Breast epithelium (tissue), 3 donors: ENCODE measurements at regions not wholly inside any gene's neighbourhood (a gene's known extent, or its start where the extent isn't known, plus 50 kb on each side); places are given as distances from the start of the nearest gene placed in this dataset.

Experiments used
- POLR2A ChIP-seq: fragments of 450-650 bp; IDR thresholded peaks from one replicate; pipeline ENCODE4 v1.6.1; 2016; ENCODE audit warnings: antibody characterized with exemption, mild to moderate bottlenecking, moderate library complexity
- POLR2AphosphoS5 ChIP-seq, 3 donors: sonication (generic); formaldehyde crosslinking; IDR thresholded peaks; one replicate each; pipeline ENCODE4 v1.6.1; 2017; ENCODE audit warnings: antibody characterized with exemption in 3 of 3
- TF ChIP-seq, protein P1 (sequence below), 3 donors: fragments of 450-650 bp; IDR thresholded peaks; one replicate each; pipeline ENCODE4 v1.5.1; 2016 to 2017; ENCODE audit warnings: antibody characterized with exemption in 3 of 3, mild to moderate bottlenecking in 3 of 3, moderate library complexity in 3 of 3

DNA sequence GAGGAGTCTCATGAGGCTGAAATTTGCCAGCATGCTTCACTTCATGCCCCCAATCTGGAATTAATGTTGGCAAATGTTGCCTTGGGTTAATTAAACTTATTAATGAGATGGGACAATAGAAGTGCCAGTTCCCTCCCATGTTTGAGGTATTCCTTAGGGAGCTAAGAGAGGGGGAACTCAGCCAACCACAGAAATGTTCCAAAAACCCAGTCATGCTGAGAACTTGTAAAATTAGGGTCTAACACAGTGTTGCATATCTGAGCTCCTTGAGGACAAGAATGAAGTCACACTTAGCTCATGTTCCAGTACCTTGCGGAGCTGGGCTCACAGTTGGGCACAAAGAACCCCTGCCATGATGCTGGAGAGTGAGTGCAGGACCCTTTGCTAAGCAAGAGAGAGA, 89.4 kb downstream of the OAT start:
- TF ChIP-seq, protein P1, sequence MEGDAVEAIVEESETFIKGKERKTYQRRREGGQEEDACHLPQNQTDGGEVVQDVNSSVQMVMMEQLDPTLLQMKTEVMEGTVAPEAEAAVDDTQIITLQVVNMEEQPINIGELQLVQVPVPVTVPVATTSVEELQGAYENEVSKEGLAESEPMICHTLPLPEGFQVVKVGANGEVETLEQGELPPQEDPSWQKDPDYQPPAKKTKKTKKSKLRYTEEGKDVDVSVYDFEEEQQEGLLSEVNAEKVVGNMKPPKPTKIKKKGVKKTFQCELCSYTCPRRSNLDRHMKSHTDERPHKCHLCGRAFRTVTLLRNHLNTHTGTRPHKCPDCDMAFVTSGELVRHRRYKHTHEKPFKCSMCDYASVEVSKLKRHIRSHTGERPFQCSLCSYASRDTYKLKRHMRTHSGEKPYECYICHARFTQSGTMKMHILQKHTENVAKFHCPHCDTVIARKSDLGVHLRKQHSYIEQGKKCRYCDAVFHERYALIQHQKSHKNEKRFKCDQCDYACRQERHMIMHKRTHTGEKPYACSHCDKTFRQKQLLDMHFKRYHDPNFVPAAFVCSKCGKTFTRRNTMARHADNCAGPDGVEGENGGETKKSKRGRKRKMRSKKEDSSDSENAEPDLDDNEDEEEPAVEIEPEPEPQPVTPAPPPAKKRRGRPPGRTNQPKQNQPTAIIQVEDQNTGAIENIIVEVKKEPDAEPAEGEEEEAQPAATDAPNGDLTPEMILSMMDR (IDR thresholded peaks at IDR 0.05), result no peak
- TF ChIP-seq POLR2AphosphoS5 (IDR thresholded peaks at IDR 0.05) (no peak), POLR2A (no peak)
